ENCODE measurements at regions not wholly inside any gene's neighbourhood (a gene's known extent, or its start where the extent isn't known, plus 50 kb on each side); places are given as distances from the start of the nearest gene placed in this dataset.

- FAIRE-seq, result no peak
Observed at GRCh38 chr6:26149240-26149639, 62.0 kb downstream of the HFE start.

- FAIRE-seq, result no peak
Observed at GRCh38 chr6:26152226-26153101, 65.2 kb downstream of the HFE start.

GRCh38 chr6:26155061-26155930, 68.1 kb downstream of the HFE start:
- no peak for FAIRE-seq

- no peak for FAIRE-seq
Observed at GRCh38 chr6:26156105-26156849, 69.0 kb downstream of the HFE start.

- FAIRE-seq, result no peak
Observed at GRCh38 chr6:26156850-26157250, 69.6 kb downstream of the HFE start.

- FAIRE-seq, result peak; percentile 96
Observed at GRCh38 chr6:26157251-26158075, 70.2 kb downstream of the HFE start.

GRCh38 chr6:26158076-26158580, 70.9 kb downstream of the HFE start:
- FAIRE-seq, result no peak

GRCh38 chr6:26158581-26159356, 71.5 kb downstream of the HFE start:
- FAIRE-seq, result no peak

- FAIRE-seq, result no peak
Observed at GRCh38 chr6:26159357-26160273, 72.4 kb downstream of the HFE start.

- FAIRE-seq, result no peak
Observed at GRCh38 chr6:26161322-26161721, 74.1 kb downstream of the HFE start.

- FAIRE-seq, result no peak
Observed at GRCh38 chr6:26162399-26162798, 75.2 kb downstream of the HFE start.

- FAIRE-seq, result no peak
Observed at GRCh38 chr6:26163427-26164119, 76.3 kb downstream of the HFE start.

- FAIRE-seq, result no peak
Observed at GRCh38 chr6:26164120-26164505, 76.9 kb downstream of the HFE start.

- no peak for FAIRE-seq
Observed at GRCh38 chr6:26165261-26165790, 78.1 kb downstream of the HFE start.

GRCh38 chr6:26170181-26170580, 83.0 kb downstream of the HFE start:
- no peak for FAIRE-seq

- no peak for FAIRE-seq
Observed at GRCh38 chr6:26170951-26171841, 84.0 kb downstream of the HFE start.

- FAIRE-seq, result no peak
Observed at GRCh38 chr6:26172608-26172968, 85.4 kb downstream of the HFE start.

- FAIRE-seq, result no peak
Observed at GRCh38 chr6:26173836-26174145, 86.6 kb downstream of the HFE start.

Data from TTC549 (cell line).